IPS DF 6.9 (cell line): ENCODE measurements at regions not wholly inside any gene's neighbourhood (a gene's known extent, or its start where the extent isn't known, plus 50 kb on each side); places are given as distances from the start of the nearest gene placed in this dataset.

Experiments used
- DNase-seq: peaks from one replicate; pipeline ENCODE4 v3.0.0-alpha.2; 2013; ENCODE audit warnings: low read depth, low spot score
- H3K27ac ChIP-seq: one replicate; pipeline ENCODE4 v1.5.1; 2013; ENCODE audit warnings: low read length, control low read depth
- H3K27me3 ChIP-seq: 2 replicates; pipeline ENCODE4 v1.6.1; 2013; ENCODE audit warnings: mild to moderate bottlenecking, low read length; ENCODE audit not compliant: control insufficient read depth, insufficient read depth
- H3K36me3 ChIP-seq: 2 replicates; pipeline ENCODE4 v1.6.1; 2013; ENCODE audit warnings: low read length; ENCODE audit not compliant: control insufficient read depth, insufficient read depth
- H3K4me1 ChIP-seq: 2 replicates; pipeline ENCODE4 v1.6.1; 2013; ENCODE audit warnings: low read length; ENCODE audit not compliant: control insufficient read depth, insufficient read depth
- H3K4me3 ChIP-seq: 2 replicates; pipeline ENCODE4 v1.5.1; 2013; ENCODE audit warnings: mild to moderate bottlenecking, low read length
- H3K9me3 ChIP-seq: 2 replicates; pipeline ENCODE4 v1.6.1; 2013; ENCODE audit warnings: low read length, inconsistent platforms; ENCODE audit not compliant: control insufficient read depth, insufficient read depth
- WGBS: extraction: QIAGEN DNeasy Blood & Tissue Kit; methylation state at CpG from one replicate; pipeline ENCODE4 v1.1.7; 2013; ENCODE audit warnings: mixed read lengths, missing lambda C conversion rate; ENCODE audit not compliant: insufficient read length, insufficient coverage; 5-methylcytosine and 5-hydroxymethylcytosine counted together

- no peaks in the 10 kb centered on the region; the same call in 1 of the 2 replicates for H3K4me1 ChIP-seq
- no peaks in the 10 kb centered on the region for H3K9me3 ChIP-seq
- no peaks in the 10 kb centered on the region for H3K36me3 ChIP-seq
- H3K27ac ChIP-seq = no peak overlapping the region
- no peaks in the 10 kb centered on the region for H3K27me3 ChIP-seq
- no peak overlapping the region for H3K4me3 ChIP-seq
- no CpG with 5 or more reads among the region's 2 CpGs for WGBS
- DNase-seq = no peak
Measured at GRCh38 chr5:120738568-120738967, 274.5 kb downstream of the PRR16 start.

GRCh38 chr5:120740989-120741388, 276.9 kb downstream of the PRR16 start:
- no peaks in the 10 kb centered on the region for H3K36me3 ChIP-seq
- DNase-seq = no peak
- no peaks in the 10 kb centered on the region for H3K27me3 ChIP-seq
- no peaks in the 10 kb centered on the region for H3K4me1 ChIP-seq
- H3K9me3 ChIP-seq = no peaks in the 10 kb centered on the region
- H3K27ac ChIP-seq = no peak overlapping the region
- H3K4me3 ChIP-seq = no peak overlapping the region

GRCh38 chr5:120748474-120748873, 284.4 kb downstream of the PRR16 start:
- Histone ChIP-seq H3K4me1 (no peaks in the 10 kb centered on the region), H3K27me3 (no peaks in the 10 kb centered on the region), H3K36me3 (no peaks in the 10 kb centered on the region), H3K4me3 (no peak overlapping the region), H3K27ac (no peak overlapping the region), H3K9me3 (no peaks in the 10 kb centered on the region)
- DNase-seq = no peak
- WGBS = no CpG with 5 or more reads among the region's 2 CpGs

- no peaks in the 10 kb centered on the region for H3K36me3 ChIP-seq
- H3K4me1 ChIP-seq = no peaks in the 10 kb centered on the region
- H3K27ac ChIP-seq = no peak overlapping the region
- no peak for DNase-seq
- H3K9me3 ChIP-seq = no peaks in the 10 kb centered on the region
- no peak overlapping the region for H3K4me3 ChIP-seq
- no peaks in the 10 kb centered on the region for H3K27me3 ChIP-seq
- no CpG with 5 or more reads among the region's 3 CpGs for WGBS
Measured at GRCh38 chr5:120749737-120750136, 285.6 kb downstream of the PRR16 start.

GRCh38 chr5:120759587-120759986, 295.5 kb downstream of the PRR16 start:
- no peak overlapping the region for H3K27ac ChIP-seq
- no peaks in the 10 kb centered on the region for H3K36me3 ChIP-seq
- DNase-seq = no peak
- H3K9me3 ChIP-seq = no peaks in the 10 kb centered on the region
- no peaks in the 10 kb centered on the region for H3K27me3 ChIP-seq
- no peak overlapping the region for H3K4me3 ChIP-seq
- peaks cover 1% of the 10 kb centered on the region; the same call in 1 of the 2 replicates for H3K4me1 ChIP-seq

- H3K4me3 ChIP-seq = no peak overlapping the region
- no peaks in the 10 kb centered on the region for H3K36me3 ChIP-seq
- no peaks in the 10 kb centered on the region for H3K27me3 ChIP-seq
- no CpG with 5 or more reads among the region's 1 CpG for WGBS
- H3K9me3 ChIP-seq = no peaks in the 10 kb centered on the region
- no peak for DNase-seq
- peaks cover 1% of the 10 kb centered on the region; the same call in 1 of the 2 replicates for H3K4me1 ChIP-seq
- H3K27ac ChIP-seq = no peak overlapping the region
Measured at GRCh38 chr5:120761986-120762385, 297.9 kb downstream of the PRR16 start.

GRCh38 chr5:120765189-120765588, 301.1 kb downstream of the PRR16 start:
- Histone ChIP-seq H3K9me3 (no peaks in the 10 kb centered on the region), H3K27me3 (no peaks in the 10 kb centered on the region), H3K4me1 (peaks cover 1% of the 10 kb centered on the region; the same call in 1 of the 2 replicates), H3K4me3 (no peak overlapping the region), H3K27ac (no peak overlapping the region), H3K36me3 (no peaks in the 10 kb centered on the region)
- no CpG with 5 or more reads among the region's 2 CpGs for WGBS
- DNase-seq = no peak

- Histone ChIP-seq H3K36me3 (no peaks in the 10 kb centered on the region), H3K9me3 (no peaks in the 10 kb centered on the region), H3K4me1 (no peaks in the 10 kb centered on the region), H3K27ac (no peak overlapping the region), H3K4me3 (no peak overlapping the region), H3K27me3 (no peaks in the 10 kb centered on the region)
- no CpG with 5 or more reads among the region's 1 CpG for WGBS
- DNase-seq = no peak
Measured at GRCh38 chr5:120767178-120767820, 303.2 kb downstream of the PRR16 start.

- H3K27me3 ChIP-seq = no peaks in the 10 kb centered on the region
- no peak overlapping the region for H3K4me3 ChIP-seq
- no peak overlapping the region for H3K27ac ChIP-seq
- H3K36me3 ChIP-seq = no peaks in the 10 kb centered on the region
- H3K9me3 ChIP-seq = no peaks in the 10 kb centered on the region
- no CpG with 5 or more reads among the region's 2 CpGs for WGBS
- DNase-seq = no peak
- H3K4me1 ChIP-seq = no peaks in the 10 kb centered on the region
Measured at GRCh38 chr5:120769312-120769872, 305.3 kb downstream of the PRR16 start.

GRCh38 chr5:120771202-120771601, 307.1 kb downstream of the PRR16 start:
- Histone ChIP-seq H3K9me3 (no peaks in the 10 kb centered on the region), H3K36me3 (no peaks in the 10 kb centered on the region), H3K27me3 (no peaks in the 10 kb centered on the region), H3K27ac (no peak overlapping the region), H3K4me3 (no peak overlapping the region), H3K4me1 (no peaks in the 10 kb centered on the region)
- WGBS = no CpG with 5 or more reads among the region's 1 CpG
- DNase-seq = no peak
